Small intestine (tissue), 7 donors: ENCODE measurements at regions not wholly inside any gene's neighbourhood (a gene's known extent, or its start where the extent isn't known, plus 50 kb on each side); places are given as distances from the start of the nearest gene placed in this dataset.
A peak's percentile ranks its signal among the peaks of the same experiment; 100 is the strongest.

Experiments used
- DNase-seq, 2 donors: peaks; one replicate each; pipeline versions ENCODE4 v3.0.0 to v3.0.0-alpha.2; 2013
- FAIRE-seq: peaks from 2 replicates; lab custom pipeline; 2012; peaks lifted over from hg19 to GRCh38; lab: Jason Lieb, UNC
- H3K27ac ChIP-seq, 3 donors: one replicate each; pipeline ENCODE4 v1.5.1; 2013; ENCODE audit warnings: low read length in 2 of 3, mild to moderate bottlenecking in 2 of 3, control low read depth in 1 of 3, inconsistent platforms in 1 of 3, low read depth in 1 of 3, moderate library complexity in 1 of 3
- H3K27me3 ChIP-seq, 3 donors: one replicate each; pipeline ENCODE4 v1.6.1; 2013; ENCODE audit warnings: low read length in 3 of 3, inconsistent platforms in 1 of 3; ENCODE audit not compliant: control insufficient read depth in 3 of 3, insufficient read depth in 3 of 3
- H3K36me3 ChIP-seq, 3 donors: one replicate each; pipeline ENCODE4 v1.6.1; 2013; ENCODE audit warnings: low read length in 3 of 3, inconsistent platforms in 1 of 3, low read depth in 1 of 3, mild to moderate bottlenecking in 1 of 3, moderate library complexity in 1 of 3; ENCODE audit not compliant: control insufficient read depth in 3 of 3, insufficient read depth in 2 of 3
- H3K4me1 ChIP-seq, 3 donors: one replicate each; pipeline ENCODE4 v1.6.1; 2013; ENCODE audit warnings: low read length in 2 of 3, inconsistent platforms in 1 of 3, low read depth in 1 of 3, mild to moderate bottlenecking in 1 of 3, moderate library complexity in 1 of 3; ENCODE audit not compliant: control insufficient read depth in 3 of 3, insufficient read depth in 2 of 3
- H3K4me3 ChIP-seq, 3 donors: one replicate each; pipeline ENCODE4 v1.5.1; 2013; ENCODE audit warnings: low read length in 3 of 3, control low read depth in 1 of 3, inconsistent platforms in 1 of 3, low read depth in 1 of 3, mild to moderate bottlenecking in 1 of 3, moderate library complexity in 1 of 3
- H3K9me3 ChIP-seq, 2 donors: one replicate each; pipeline ENCODE4 v1.6.1; 2013; ENCODE audit warnings: low read depth in 1 of 2, low read length in 1 of 2; ENCODE audit not compliant: control insufficient read depth in 2 of 2, insufficient read depth in 1 of 2
- WGBS, 3 donors: extraction: QIAGEN DNeasy Blood & Tissue Kit; methylation state at CpG; one replicate each; pipeline ENCODE4 v1.1.7; 2013; 5-methylcytosine and 5-hydroxymethylcytosine counted together
- donor health status: healthy with polysubstance abuse.
- donor health status: control.
- donor health status: control.
- donor health status: Bipolar disorder and iron deficiency.
- donor health status: healthy.

DNA sequence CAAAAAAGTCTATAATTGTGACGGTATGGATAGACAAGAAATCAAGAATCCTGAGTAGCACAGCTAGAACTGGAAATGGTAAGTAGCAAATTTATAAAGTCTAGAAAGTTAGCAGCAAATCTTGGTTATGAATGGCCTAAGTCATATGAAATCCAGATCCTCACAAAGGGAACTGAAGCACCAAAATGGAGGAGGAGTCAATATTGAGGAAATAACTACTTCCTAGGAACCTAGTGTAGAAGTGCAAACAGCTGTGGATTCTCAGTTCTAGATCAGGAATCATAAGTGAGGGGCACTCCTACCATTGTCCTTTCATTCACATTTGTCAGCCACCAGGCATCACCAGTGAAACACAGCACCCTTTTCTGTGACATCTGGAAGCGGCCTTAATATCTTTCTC is 202.2 kb upstream of the DCN start:
- no peak overlapping the region for H3K27ac ChIP-seq
- no peaks in the 10 kb centered on the region for H3K27me3 ChIP-seq
- WGBS, 3 donors, result 90 to 96% (median 94%) methylated on average over 2 of the region's 2 CpGs
- no peaks in the 10 kb centered on the region for H3K4me1 ChIP-seq
- peaks cover 0 to under 1% of the 10 kb centered on the region in 2 donors for H3K9me3 ChIP-seq
- FAIRE-seq, result no peak
- DNase-seq, result no peak
- no peak overlapping the region for H3K4me3 ChIP-seq
- no peaks in the 10 kb centered on the region for H3K36me3 ChIP-seq

DNA sequence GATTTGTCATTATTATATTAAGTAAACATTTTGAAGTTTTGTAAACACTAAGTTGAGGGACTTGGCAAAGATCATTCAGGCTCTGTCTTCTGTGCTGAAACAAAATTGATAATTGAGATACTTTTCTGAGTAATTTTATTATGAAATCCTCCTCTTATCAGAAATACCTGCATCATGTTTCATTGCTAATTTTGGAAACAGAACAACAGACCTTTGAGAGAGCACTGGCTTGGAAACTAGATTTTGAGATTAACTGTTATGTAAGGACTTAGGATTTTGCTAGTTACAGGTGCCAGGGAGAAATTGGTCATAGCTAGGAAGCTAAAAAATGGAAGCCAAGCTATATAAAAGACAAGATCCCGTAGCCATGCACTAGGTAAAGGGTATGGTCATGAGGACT is 201.7 kb upstream of the DCN start:
- 84 to 90% (median 86%) methylated on average over 1 of the region's 1 CpG for WGBS, 3 donors
- no peaks in the 10 kb centered on the region for H3K4me1 ChIP-seq
- no peaks in the 10 kb centered on the region for H3K9me3 ChIP-seq
- DNase-seq (no peak), FAIRE-seq (no peak)
- no peaks in the 10 kb centered on the region for H3K36me3 ChIP-seq
- no peak overlapping the region for H3K27ac ChIP-seq
- no peaks in the 10 kb centered on the region for H3K27me3 ChIP-seq
- no peak overlapping the region for H3K4me3 ChIP-seq

DNA sequence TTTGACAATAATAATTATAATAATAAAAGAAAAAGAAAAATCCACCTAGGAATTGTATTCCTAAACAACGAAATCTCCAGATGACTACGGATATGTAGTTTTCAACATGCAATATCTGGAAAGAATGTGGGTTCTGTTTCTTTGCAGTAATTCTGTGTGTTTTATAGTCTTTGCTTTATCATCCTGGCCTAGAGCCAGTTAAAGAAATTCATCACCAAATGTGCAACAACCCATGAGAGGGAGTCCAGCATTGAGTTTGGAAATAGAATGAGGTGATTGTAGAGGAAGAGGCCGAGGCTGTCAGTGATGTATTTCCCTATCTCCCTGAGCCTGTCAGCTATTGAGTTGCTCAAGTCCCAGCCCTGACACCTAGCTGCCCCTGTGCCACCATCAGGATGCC is 200.5 kb upstream of the DCN start:
- Histone ChIP-seq H3K9me3 (no peaks in the 10 kb centered on the region), H3K27me3 (no peaks in the 10 kb centered on the region), H3K36me3 (no peaks in the 10 kb centered on the region), H3K4me3 (no peak overlapping the region), H3K27ac (no peak overlapping the region), H3K4me1 (no peaks in the 10 kb centered on the region)
- FAIRE-seq, result no peak
- 43 to 50% (median 49%) methylated on average over 3 of the region's 3 CpGs for WGBS, 3 donors
- peak in 1 of 2 donors; percentile 19 for DNase-seq

DNA sequence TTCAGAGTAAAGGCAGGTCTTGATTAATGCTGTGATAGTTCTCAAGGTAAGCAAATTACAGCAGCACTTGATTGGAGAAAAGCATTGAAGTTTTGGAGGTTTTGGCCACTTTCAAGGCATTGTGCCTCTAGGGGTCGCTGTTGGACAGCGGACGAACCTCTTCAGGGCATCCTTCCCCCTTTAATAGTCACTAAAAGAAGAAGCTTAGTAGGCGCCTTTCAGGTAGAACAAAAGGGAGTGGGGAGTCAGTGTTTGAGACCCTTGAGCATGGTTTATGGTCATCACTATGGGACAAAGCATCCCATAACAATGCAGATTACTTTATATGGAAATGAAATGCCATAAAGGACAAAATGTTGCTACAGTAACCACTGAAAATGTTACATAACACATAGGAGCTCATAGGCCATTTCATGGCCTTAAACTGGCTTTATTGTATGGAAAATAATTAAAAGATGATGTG is 199.5 kb upstream of the DCN start:
- FAIRE-seq (no peak), DNase-seq (peak; percentile 79 to 90)
- 1 to 4% (median 2%) methylated on average over 4 of the region's 4 CpGs for WGBS, 3 donors
- H3K27me3 ChIP-seq, result no peaks in the 10 kb centered on the region
- peak overlapping the region in 1 of 3 donors; percentile 49 for H3K4me3 ChIP-seq
- H3K27ac ChIP-seq, result peak overlapping the region in 1 of 3 donors; percentile 66
- H3K36me3 ChIP-seq, result no peaks in the 10 kb centered on the region
- H3K9me3 ChIP-seq, result no peaks in the 10 kb centered on the region
- H3K4me1 ChIP-seq, result no peaks in the 10 kb centered on the region

DNA sequence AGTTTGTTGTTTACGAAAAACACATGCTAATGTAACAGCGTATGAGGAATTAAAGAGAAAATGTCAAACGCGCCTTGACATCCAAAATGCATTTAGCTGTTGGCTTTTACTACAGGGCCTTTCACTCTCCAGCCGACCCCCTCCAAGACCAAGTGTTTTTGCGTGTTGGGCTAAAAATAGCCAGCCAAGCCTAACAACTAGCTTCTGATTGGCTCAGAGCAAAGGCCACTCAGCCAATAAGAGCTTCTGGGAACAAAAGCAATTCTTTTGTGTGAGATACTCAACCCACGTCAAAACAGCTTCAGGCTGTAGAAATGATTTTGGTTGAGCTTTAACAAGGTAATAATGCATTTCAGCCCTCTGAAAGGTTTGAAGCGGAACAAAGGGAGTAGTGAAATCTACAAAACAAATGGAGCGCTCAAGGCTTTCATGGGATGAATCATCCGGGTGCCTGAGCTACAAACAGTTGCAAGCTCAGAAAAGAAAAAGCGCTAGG is 198.7 kb upstream of the DCN start:
- H3K27me3 ChIP-seq, result no peaks in the 10 kb centered on the region
- FAIRE-seq (no peak), DNase-seq (peak; percentile 28 to 76)
- peak overlapping the region in 2 of 3 donors; percentile 40 to 66 for H3K27ac ChIP-seq
- peak overlapping the region in 2 of 3 donors; percentile 7 to 49 for H3K4me3 ChIP-seq
- H3K4me1 ChIP-seq, result no peaks in the 10 kb centered on the region
- WGBS, 3 donors, result 18 to 53% (median 38%) methylated on average over 11 of the region's 11 CpGs
- no peaks in the 10 kb centered on the region for H3K36me3 ChIP-seq
- H3K9me3 ChIP-seq, result no peaks in the 10 kb centered on the region

DNA sequence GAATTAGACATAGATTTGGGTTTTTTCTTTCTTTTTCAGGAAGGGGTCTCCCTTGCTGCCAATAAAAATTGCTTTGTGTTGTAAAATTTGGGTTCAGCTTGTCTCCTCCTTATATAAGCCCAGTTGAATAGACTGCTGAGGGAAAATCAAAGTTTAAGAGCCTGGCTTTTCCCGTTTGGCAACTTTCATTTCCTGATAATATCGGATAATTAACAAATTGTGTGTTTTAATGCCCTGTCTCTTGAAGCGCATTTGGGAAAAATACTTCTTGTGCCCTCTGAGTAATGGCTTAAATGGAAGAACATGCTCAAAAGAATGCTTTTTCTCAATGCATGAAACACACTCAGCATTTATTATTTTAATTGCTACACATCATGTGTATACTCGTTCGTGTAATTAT is 198.0 kb upstream of the DCN start:
- Histone ChIP-seq H3K9me3 (no peaks in the 10 kb centered on the region), H3K27me3 (no peaks in the 10 kb centered on the region), H3K4me1 (no peaks in the 10 kb centered on the region), H3K36me3 (no peaks in the 10 kb centered on the region), H3K27ac (peak overlapping the region in 1 of 3 donors; percentile 66), H3K4me3 (no peak overlapping the region)
- no peak for DNase-seq
- FAIRE-seq, result no peak
- WGBS, 3 donors, result 14 to 38% (median 36%) methylated on average over 5 of the region's 5 CpGs

DNA sequence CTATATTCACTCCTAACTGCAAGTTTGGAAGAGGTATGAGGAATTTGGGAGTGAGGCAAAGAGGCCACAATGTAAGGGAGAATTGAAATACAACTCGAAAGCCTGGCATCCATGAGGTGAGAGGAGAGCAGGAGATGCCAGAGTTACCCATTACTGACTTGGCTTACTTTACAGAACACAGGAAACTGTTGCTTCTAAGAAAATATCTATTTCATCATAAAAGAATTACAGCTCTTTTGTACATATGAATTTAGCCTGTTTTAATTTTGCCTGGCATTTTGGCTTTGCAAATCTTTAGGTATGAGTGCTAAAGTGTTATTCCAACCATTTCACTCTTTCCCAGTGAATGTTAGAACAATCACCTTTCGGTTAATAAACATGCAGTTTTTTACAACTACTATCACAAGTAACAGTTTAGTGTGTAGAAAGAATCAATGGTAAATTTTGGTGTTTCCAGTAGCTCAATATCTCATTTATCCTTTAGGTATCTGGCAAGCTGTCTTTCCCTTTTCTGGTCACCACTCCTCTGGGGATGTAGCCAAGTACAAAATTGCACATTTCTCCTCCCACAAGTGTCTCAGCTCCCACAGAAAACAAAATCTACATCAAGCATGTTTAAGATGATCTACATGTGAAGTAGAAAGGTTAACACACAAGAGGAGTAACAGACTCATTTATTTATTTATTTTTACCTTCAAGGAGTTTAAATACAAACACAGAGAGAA is 196.6 kb upstream of the DCN start:
- no peaks in the 10 kb centered on the region for H3K27me3 ChIP-seq
- WGBS, 3 donors, result 79 to 91% (median 90%) methylated on average over 2 of the region's 2 CpGs

DNA sequence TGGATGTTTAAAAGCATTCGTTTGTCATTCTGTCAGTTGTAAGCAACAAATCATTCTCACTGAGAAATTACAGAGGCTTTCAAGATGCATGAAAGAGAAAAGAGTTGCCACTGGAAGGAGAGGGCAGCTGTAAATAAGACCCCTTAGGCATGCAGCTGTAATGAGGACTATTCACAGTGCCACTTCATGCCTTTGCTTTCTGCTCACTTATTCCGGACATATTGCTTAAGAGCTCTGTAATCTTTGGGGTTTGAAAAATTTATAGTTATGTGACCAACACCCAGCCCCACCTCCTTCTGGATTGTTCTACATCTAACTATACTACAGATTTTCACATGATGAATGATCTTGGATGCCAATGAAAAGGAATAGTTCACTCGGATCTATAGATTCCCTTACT is 194.8 kb upstream of the DCN start:
- FAIRE-seq (no peak), DNase-seq (no peak)
- no peaks in the 10 kb centered on the region for H3K27me3 ChIP-seq
- no peak overlapping the region for H3K27ac ChIP-seq
- WGBS, 3 donors, result 73 to 83% (median 79%) methylated on average over 3 of the region's 3 CpGs
- no peaks in the 10 kb centered on the region for H3K4me1 ChIP-seq
- no peak overlapping the region for H3K4me3 ChIP-seq
- no peaks in the 10 kb centered on the region for H3K36me3 ChIP-seq
- no peaks in the 10 kb centered on the region for H3K9me3 ChIP-seq

More for the DNA sequence above, 196.6 kb upstream of the DCN start:
- H3K4me1 ChIP-seq, result no peaks in the 10 kb centered on the region
- H3K4me3 ChIP-seq, result no peak overlapping the region
- H3K27ac ChIP-seq, result no peak overlapping the region
- H3K36me3 ChIP-seq, result no peaks in the 10 kb centered on the region
- DNase-seq (no peak), FAIRE-seq (no peak)
- H3K9me3 ChIP-seq, result no peaks in the 10 kb centered on the region
